Right renal pelvis (tissue), 4 donors: ENCODE measurements at regions not wholly inside any gene's neighbourhood (a gene's known extent, or its start where the extent isn't known, plus 50 kb on each side); places are given as distances from the start of the nearest gene placed in this dataset.

Experiments used
- DNase-seq, 4 donors: peaks; one replicate each; pipeline ENCODE4 v3.0.0-alpha.2; 2013; ENCODE audit warnings: low read depth in 4 of 4, low spot score in 3 of 4, missing footprints in 1 of 4

- no peak for DNase-seq
Observed at GRCh38 chr18:11324956-11325882, 175.8 kb upstream of the PIEZO2 start.

GRCh38 chr18:11324510-11324909, 175.1 kb upstream of the PIEZO2 start:
- DNase-seq: no peak

GRCh38 chr18:11323359-11323819, 174.0 kb upstream of the PIEZO2 start:
- no peak for DNase-seq

- no peak for DNase-seq
Observed at GRCh38 chr18:11322716-11323115, 173.3 kb upstream of the PIEZO2 start.

- DNase-seq: no peak
Observed at GRCh38 chr18:11322006-11322405, 172.6 kb upstream of the PIEZO2 start.

- DNase-seq: no peak
Observed at GRCh38 chr18:11320986-11321385, 171.6 kb upstream of the PIEZO2 start.

GRCh38 chr18:11316546-11316945, 167.2 kb upstream of the PIEZO2 start:
- no peak for DNase-seq

- peak in 1 of 4 donors; percentile 11 for DNase-seq
Observed at GRCh38 chr18:11310476-11311086, 161.2 kb upstream of the PIEZO2 start.

GRCh38 chr18:11309172-11309571, 159.8 kb upstream of the PIEZO2 start:
- no peak for DNase-seq

- DNase-seq: no peak
Observed at GRCh38 chr18:11308499-11308898, 159.1 kb upstream of the PIEZO2 start.

- DNase-seq: no peak
Observed at GRCh38 chr18:11307716-11308115, 158.3 kb upstream of the PIEZO2 start.

- no peak for DNase-seq
Observed at GRCh38 chr18:11305507-11305906, 156.1 kb upstream of the PIEZO2 start.

GRCh38 chr18:11304928-11305327, 155.6 kb upstream of the PIEZO2 start:
- no peak for DNase-seq

GRCh38 chr18:11296946-11297345, 147.6 kb upstream of the PIEZO2 start:
- no peak for DNase-seq

GRCh38 chr18:11293794-11294193, 144.4 kb upstream of the PIEZO2 start:
- no peak for DNase-seq

- no peak for DNase-seq
Observed at GRCh38 chr18:11290786-11291185, 141.4 kb upstream of the PIEZO2 start.

- DNase-seq: no peak
Observed at GRCh38 chr18:11289248-11289647, 139.9 kb upstream of the PIEZO2 start.

- no peak for DNase-seq
Observed at GRCh38 chr18:11288401-11288800, 139.0 kb upstream of the PIEZO2 start.

- no peak for DNase-seq
Observed at GRCh38 chr18:11286431-11286830, 137.1 kb upstream of the PIEZO2 start.

GRCh38 chr18:11284811-11285210, 135.4 kb upstream of the PIEZO2 start:
- DNase-seq: no peak

GRCh38 chr18:11284349-11284748, 135.0 kb upstream of the PIEZO2 start:
- no peak for DNase-seq
